HG03378 (cell line): ENCODE measurements at regions not wholly inside any gene's neighbourhood (a gene's known extent, or its start where the extent isn't known, plus 50 kb on each side); places are given as distances from the start of the nearest gene placed in this dataset.

Experiments
- ATAC-seq: cut with Tn5 transposase; IDR thresholded peaks from one replicate; pipeline ENCODE4 v1.9.1; 2021; ENCODE audit warnings: mild to moderate bottlenecking, moderate library complexity; ENCODE audit not compliant: unreplicated experiment

- ATAC-seq = no peak
These were observed 1602.9 kb downstream of the KCNT2 start for GRCh38 chr1:195005338-195005737.

- ATAC-seq = no peak
These were observed 1617.8 kb downstream of the KCNT2 start for GRCh38 chr1:194990483-194990882.

- no peak for ATAC-seq
These were observed 1632.3 kb downstream of the KCNT2 start for GRCh38 chr1:194975913-194976312.

GRCh38 chr1:194968916-194969315 lies 1639.3 kb downstream of the KCNT2 start:
- ATAC-seq = no peak

GRCh38 chr1:194959795-194960194 lies 1648.4 kb downstream of the KCNT2 start:
- no peak for ATAC-seq

- ATAC-seq = no peak
These were observed 1656.1 kb downstream of the KCNT2 start for GRCh38 chr1:194952171-194952570.

GRCh38 chr1:194950584-194950983 lies 1657.7 kb downstream of the KCNT2 start:
- ATAC-seq = no peak

- no peak for ATAC-seq
These were observed 1667.8 kb downstream of the KCNT2 start for GRCh38 chr1:194940336-194941030.

GRCh38 chr1:194935864-194936263 lies 1672.4 kb downstream of the KCNT2 start:
- ATAC-seq = no peak

- no peak for ATAC-seq
These were observed 1677.1 kb downstream of the KCNT2 start for GRCh38 chr1:194931166-194931565.

- ATAC-seq = no peak
These were observed 1678.1 kb downstream of the KCNT2 start for GRCh38 chr1:194930132-194930531.

- ATAC-seq = no peak
These were observed 1678.9 kb downstream of the KCNT2 start for GRCh38 chr1:194929357-194929756.

GRCh38 chr1:194919146-194919545 lies 1689.1 kb downstream of the KCNT2 start:
- ATAC-seq = no peak

- no peak for ATAC-seq
These were observed 1690.5 kb downstream of the KCNT2 start for GRCh38 chr1:194917769-194918168.

GRCh38 chr1:194908643-194909042 lies 1699.6 kb downstream of the KCNT2 start:
- ATAC-seq = no peak

- no peak for ATAC-seq
These were observed 1704.7 kb downstream of the KCNT2 start for GRCh38 chr1:194903524-194903923.

GRCh38 chr1:194889310-194889709 lies 1702.9 kb upstream of the B3GALT2 start:
- no peak for ATAC-seq

GRCh38 chr1:194870860-194871259 lies 1684.4 kb upstream of the B3GALT2 start:
- no peak for ATAC-seq

GRCh38 chr1:194866153-194866552 lies 1679.7 kb upstream of the B3GALT2 start:
- no peak for ATAC-seq

- no peak for ATAC-seq
These were observed 1679.0 kb upstream of the B3GALT2 start for GRCh38 chr1:194865383-194865782.

- no peak for ATAC-seq
These were observed 1675.7 kb upstream of the B3GALT2 start for GRCh38 chr1:194862129-194862528.

GRCh38 chr1:194860248-194861201 lies 1674.1 kb upstream of the B3GALT2 start:
- no peak for ATAC-seq
